ENCODE measurements at regions not wholly inside any gene's neighbourhood (a gene's known extent, or its start where the extent isn't known, plus 50 kb on each side); places are given as distances from the start of the nearest gene placed in this dataset.
"Not testable (repeated sequence)": the region's sequence is repeated elsewhere in the genome, so short reads cannot be mapped to it uniquely, and the experiment has no call there.

- DNase-seq (ENCODE audit: low read depth, low spot score), result no peak
- Mint-ChIP-seq H3K4me1 (peaks cover 26% of the 10 kb centered on the region), H3K36me3 (ENCODE audit: low read depth) (no peaks in the 10 kb centered on the region), H3K9me3 (no peaks in the 10 kb centered on the region), H3K27me3 (ENCODE audit: low read depth) (peaks cover 57% of the 10 kb centered on the region), H3K4me3 (peak overlapping the region; percentile 91), H3K27ac (ENCODE audit: unreplicated experiment) (no peak overlapping the region)
- TF ChIP-seq CTCF (conservative IDR thresholded peaks at IDR 0.05), result no peak
Measured at GRCh38 chr1:228648647-228649383, 86.5 kb upstream of the RHOU start.

- Mint-ChIP-seq H3K27me3 (ENCODE audit: low read depth) (peaks cover 59% of the 10 kb centered on the region), H3K27ac (ENCODE audit: unreplicated experiment) (no peak overlapping the region)
Measured at GRCh38 chr1:228650141-228650540, 85.1 kb upstream of the RHOU start.

GRCh38 chr1:228650946-228651345, 84.3 kb upstream of the RHOU start:
- H3K9me3 Mint-ChIP-seq, result no peaks in the 10 kb centered on the region
- DNase-seq (ENCODE audit: low read depth, low spot score), result no peak
- H3K27ac Mint-ChIP-seq (ENCODE audit: unreplicated experiment), result no peak overlapping the region
- H3K36me3 Mint-ChIP-seq (ENCODE audit: low read depth), result no peaks in the 10 kb centered on the region
- no peak for TF ChIP-seq CTCF (conservative IDR thresholded peaks at IDR 0.05)
- no peak overlapping the region for H3K4me3 Mint-ChIP-seq
- peaks cover 59% of the 10 kb centered on the region for H3K27me3 Mint-ChIP-seq (ENCODE audit: low read depth)
- peaks cover 26% of the 10 kb centered on the region for H3K4me1 Mint-ChIP-seq

More at GRCh38 chr1:228650141-228650540, 85.1 kb upstream of the RHOU start:
- Mint-ChIP-seq H3K9me3 (no peaks in the 10 kb centered on the region), H3K36me3 (ENCODE audit: low read depth) (no peaks in the 10 kb centered on the region), H3K4me3 (no peak overlapping the region), H3K4me1 (peaks cover 26% of the 10 kb centered on the region)
- TF ChIP-seq CTCF (conservative IDR thresholded peaks at IDR 0.05), result no peak
- no peak for DNase-seq (ENCODE audit: low read depth, low spot score)

- peak overlapping the region; percentile 2 for H3K4me3 Mint-ChIP-seq
- no peak overlapping the region for H3K27ac Mint-ChIP-seq (ENCODE audit: unreplicated experiment)
- no peak for TF ChIP-seq CTCF (conservative IDR thresholded peaks at IDR 0.05)
- H3K9me3 Mint-ChIP-seq, result no peaks in the 10 kb centered on the region
- H3K36me3 Mint-ChIP-seq (ENCODE audit: low read depth), result no peaks in the 10 kb centered on the region
- no peak for DNase-seq (ENCODE audit: low read depth, low spot score)
- H3K27me3 Mint-ChIP-seq (ENCODE audit: low read depth), result peaks cover 52% of the 10 kb centered on the region
- H3K4me1 Mint-ChIP-seq, result peaks cover 18% of the 10 kb centered on the region
Measured at GRCh38 chr1:228652116-228652515, 83.2 kb upstream of the RHOU start.

GRCh38 chr1:228653057-228653456, 82.2 kb upstream of the RHOU start:
- not testable (repeated sequence) for H3K4me3 Mint-ChIP-seq; H3K4me1 Mint-ChIP-seq; H3K27ac Mint-ChIP-seq (ENCODE audit: unreplicated experiment)

GRCh38 chr1:228653748-228654147, 81.5 kb upstream of the RHOU start:
- no peaks in the 10 kb centered on the region for H3K36me3 Mint-ChIP-seq (ENCODE audit: low read depth)
- no peak overlapping the region for H3K4me3 Mint-ChIP-seq
- no peak overlapping the region for H3K27ac Mint-ChIP-seq (ENCODE audit: unreplicated experiment)
- peaks cover 2% of the 10 kb centered on the region for H3K4me1 Mint-ChIP-seq
- peaks cover 36% of the 10 kb centered on the region for H3K27me3 Mint-ChIP-seq (ENCODE audit: low read depth)
- TF ChIP-seq CTCF (conservative IDR thresholded peaks at IDR 0.05), result no peak
- no peaks in the 10 kb centered on the region for H3K9me3 Mint-ChIP-seq
- no peak for DNase-seq (ENCODE audit: low read depth, low spot score)

More at GRCh38 chr1:228653057-228653456, 82.2 kb upstream of the RHOU start:
- not testable (repeated sequence) for DNase-seq (ENCODE audit: low read depth, low spot score); H3K9me3 Mint-ChIP-seq; H3K36me3 Mint-ChIP-seq (ENCODE audit: low read depth)
- peaks cover 43% of the 10 kb centered on the region for H3K27me3 Mint-ChIP-seq (ENCODE audit: low read depth)

Data from neural crest cell (in vitro differentiated cells).